Urinary bladder (tissue), 3 donors: ENCODE measurements at regions not wholly inside any gene's neighbourhood (a gene's known extent, or its start where the extent isn't known, plus 50 kb on each side); places are given as distances from the start of the nearest gene placed in this dataset.

Experiments used
- DNase-seq: peaks from one replicate; pipeline ENCODE4 v3.0.0-alpha.2; 2015; ENCODE audit errors: extremely low spot score
- H3K27ac ChIP-seq: one replicate; pipeline ENCODE4 v1.5.1; 2013; ENCODE audit warnings: low read depth, mild to moderate bottlenecking, moderate library complexity
- H3K36me3 ChIP-seq: one replicate; pipeline ENCODE4 v1.6.1; 2013; ENCODE audit warnings: mild to moderate bottlenecking, moderate library complexity; ENCODE audit not compliant: insufficient read depth
- H3K4me1 ChIP-seq: one replicate; pipeline ENCODE4 v1.6.1; 2013; ENCODE audit warnings: mild to moderate bottlenecking, moderate library complexity; ENCODE audit not compliant: insufficient read depth
- H3K4me3 ChIP-seq: one replicate; pipeline ENCODE4 v1.5.1; 2013; ENCODE audit warnings: low read depth, low read length
- WGBS: extraction: QIAGEN DNeasy Blood & Tissue Kit; methylation state at CpG from one replicate; pipeline ENCODE4 v1.1.7; 2013; 5-methylcytosine and 5-hydroxymethylcytosine counted together
- donor health status: healthy with polysubstance abuse.
- donor health status: healthy.

GRCh38 chr5:61734966-61735365 lies 402.9 kb downstream of the ZSWIM6 start:
- Histone ChIP-seq H3K4me1 (no peaks in the 10 kb centered on the region), H3K27ac (no peak overlapping the region), H3K36me3 (no peaks in the 10 kb centered on the region), H3K4me3 (no peak overlapping the region)
- DNase-seq = no peak
- WGBS = 38% methylated on average over 2 of the region's 2 CpGs

GRCh38 chr5:61735531-61735930 lies 403.5 kb downstream of the ZSWIM6 start:
- no peak for DNase-seq
- H3K4me1 ChIP-seq = no peaks in the 10 kb centered on the region
- H3K36me3 ChIP-seq = no peaks in the 10 kb centered on the region
- 84% methylated on average over 2 of the region's 2 CpGs for WGBS
- H3K27ac ChIP-seq = no peak overlapping the region
- no peak overlapping the region for H3K4me3 ChIP-seq

- no peaks in the 10 kb centered on the region for H3K4me1 ChIP-seq
- DNase-seq = no peak
- WGBS = 91% methylated on average over 2 of the region's 2 CpGs
- no peak overlapping the region for H3K4me3 ChIP-seq
- H3K27ac ChIP-seq = no peak overlapping the region
- H3K36me3 ChIP-seq = no peaks in the 10 kb centered on the region
These were observed 403.9 kb downstream of the ZSWIM6 start for GRCh38 chr5:61735995-61736394.

- Histone ChIP-seq H3K36me3 (no peaks in the 10 kb centered on the region), H3K27ac (no peak overlapping the region), H3K4me3 (no peak overlapping the region), H3K4me1 (no peaks in the 10 kb centered on the region)
- 72% methylated on average over 15 of the region's 15 CpGs for WGBS
- no peak for DNase-seq
These were observed 405.4 kb downstream of the ZSWIM6 start for GRCh38 chr5:61737301-61737963.

- Histone ChIP-seq H3K4me3 (no peak overlapping the region), H3K4me1 (no peaks in the 10 kb centered on the region), H3K27ac (no peak overlapping the region), H3K36me3 (no peaks in the 10 kb centered on the region)
- WGBS = 89% methylated on average over 4 of the region's 4 CpGs
- no peak for DNase-seq
These were observed 405.9 kb downstream of the ZSWIM6 start for GRCh38 chr5:61737964-61738340.

GRCh38 chr5:61738446-61738845 lies 406.4 kb downstream of the ZSWIM6 start:
- no peak for DNase-seq
- Histone ChIP-seq H3K4me3 (no peak overlapping the region), H3K4me1 (no peaks in the 10 kb centered on the region), H3K27ac (no peak overlapping the region), H3K36me3 (no peaks in the 10 kb centered on the region)
- WGBS = 95% methylated on average over 3 of the region's 3 CpGs

GRCh38 chr5:61744690-61745619 lies 412.9 kb downstream of the ZSWIM6 start:
- no peak overlapping the region for H3K4me3 ChIP-seq
- H3K27ac ChIP-seq = no peak overlapping the region
- 82% methylated on average over 21 of the region's 21 CpGs for WGBS
- no peaks in the 10 kb centered on the region for H3K36me3 ChIP-seq
- H3K4me1 ChIP-seq = no peaks in the 10 kb centered on the region
- DNase-seq = no peak

- WGBS = 85% methylated on average over 7 of the region's 7 CpGs
- DNase-seq = no peak
- Histone ChIP-seq H3K4me1 (no peaks in the 10 kb centered on the region), H3K4me3 (no peak overlapping the region), H3K27ac (no peak overlapping the region), H3K36me3 (no peaks in the 10 kb centered on the region)
These were observed 414.9 kb downstream of the ZSWIM6 start for GRCh38 chr5:61746831-61747575.

GRCh38 chr5:61748121-61748520 lies 416.1 kb downstream of the ZSWIM6 start:
- Histone ChIP-seq H3K36me3 (no peaks in the 10 kb centered on the region), H3K27ac (no peak overlapping the region), H3K4me1 (no peaks in the 10 kb centered on the region), H3K4me3 (no peak overlapping the region)
- no peak for DNase-seq
- WGBS = 95% methylated on average over 7 of the region's 7 CpGs

GRCh38 chr5:61748651-61749050 lies 416.6 kb downstream of the ZSWIM6 start:
- no peak for DNase-seq
- Histone ChIP-seq H3K4me3 (no peak overlapping the region), H3K27ac (no peak overlapping the region), H3K4me1 (no peaks in the 10 kb centered on the region), H3K36me3 (no peaks in the 10 kb centered on the region)
- 96% methylated on average over 1 of the region's 1 CpG for WGBS

- DNase-seq = no peak
- Histone ChIP-seq H3K36me3 (no peaks in the 10 kb centered on the region), H3K27ac (no peak overlapping the region), H3K4me1 (no peaks in the 10 kb centered on the region), H3K4me3 (no peak overlapping the region)
These were observed 420.5 kb downstream of the ZSWIM6 start for GRCh38 chr5:61752588-61752987.

GRCh38 chr5:61754792-61755191 lies 422.7 kb downstream of the ZSWIM6 start:
- H3K4me3 ChIP-seq = no peak overlapping the region
- H3K27ac ChIP-seq = no peak overlapping the region
- no peaks in the 10 kb centered on the region for H3K36me3 ChIP-seq
- no peak for DNase-seq
- WGBS = 75% methylated on average over 1 of the region's 1 CpG
- H3K4me1 ChIP-seq = no peaks in the 10 kb centered on the region

- Histone ChIP-seq H3K4me1 (no peaks in the 10 kb centered on the region), H3K27ac (no peak overlapping the region), H3K4me3 (no peak overlapping the region), H3K36me3 (no peaks in the 10 kb centered on the region)
- WGBS = 89% methylated on average over 4 of the region's 4 CpGs
- no peak for DNase-seq
These were observed 423.7 kb downstream of the ZSWIM6 start for GRCh38 chr5:61755726-61756222.
